ENCODE measurements at regions not wholly inside any gene's neighbourhood (a gene's known extent, or its start where the extent isn't known, plus 50 kb on each side); places are given as distances from the start of the nearest gene placed in this dataset.

- no peak for DNase-seq (ENCODE audit: low read depth, low spot score)
Observed at GRCh38 chr18:37669991-37670534, 104.5 kb upstream of the CELF4 start.

GRCh38 chr18:37668971-37669747 lies 103.6 kb upstream of the CELF4 start:
- DNase-seq (ENCODE audit: low read depth, low spot score), result no peak

- no peak for DNase-seq (ENCODE audit: low read depth, low spot score)
Observed at GRCh38 chr18:37667836-37668235, 102.2 kb upstream of the CELF4 start.

GRCh38 chr18:37666991-37667390 lies 101.4 kb upstream of the CELF4 start:
- DNase-seq (ENCODE audit: low read depth, low spot score), result no peak

- no peak for DNase-seq (ENCODE audit: low read depth, low spot score)
Observed at GRCh38 chr18:37666451-37666850, 100.9 kb upstream of the CELF4 start.

GRCh38 chr18:37665346-37665745 lies 99.7 kb upstream of the CELF4 start:
- DNase-seq (ENCODE audit: low read depth, low spot score), result no peak

GRCh38 chr18:37663446-37663845 lies 97.8 kb upstream of the CELF4 start:
- no peak for DNase-seq (ENCODE audit: low read depth, low spot score)

- DNase-seq (ENCODE audit: low read depth, low spot score), result no peak
Observed at GRCh38 chr18:37662546-37663339, 97.1 kb upstream of the CELF4 start.

- DNase-seq (ENCODE audit: low read depth, low spot score), result no peak
Observed at GRCh38 chr18:37662099-37662498, 96.5 kb upstream of the CELF4 start.

GRCh38 chr18:37661478-37661877 lies 95.9 kb upstream of the CELF4 start:
- no peak for DNase-seq (ENCODE audit: low read depth, low spot score)

- DNase-seq (ENCODE audit: low read depth, low spot score), result no peak
Observed at GRCh38 chr18:37661061-37661460, 95.5 kb upstream of the CELF4 start.

GRCh38 chr18:37660658-37661057 lies 95.1 kb upstream of the CELF4 start:
- no peak for DNase-seq (ENCODE audit: low read depth, low spot score)

GRCh38 chr18:37659906-37660305 lies 94.3 kb upstream of the CELF4 start:
- no peak for DNase-seq (ENCODE audit: low read depth, low spot score)

- no peak for DNase-seq (ENCODE audit: low read depth, low spot score)
Observed at GRCh38 chr18:37658894-37659293, 93.3 kb upstream of the CELF4 start.

GRCh38 chr18:37657493-37657892 lies 91.9 kb upstream of the CELF4 start:
- no peak for DNase-seq (ENCODE audit: low read depth, low spot score)

GRCh38 chr18:37654731-37655369 lies 89.3 kb upstream of the CELF4 start:
- no peak for DNase-seq (ENCODE audit: low read depth, low spot score)

- no peak for DNase-seq (ENCODE audit: low read depth, low spot score)
Observed at GRCh38 chr18:37654034-37654433, 88.4 kb upstream of the CELF4 start.

GRCh38 chr18:37653618-37654017 lies 88.0 kb upstream of the CELF4 start:
- DNase-seq (ENCODE audit: low read depth, low spot score), result no peak

GRCh38 chr18:37649930-37650329 lies 84.3 kb upstream of the CELF4 start:
- DNase-seq (ENCODE audit: low read depth, low spot score), result no peak

GRCh38 chr18:37649416-37649815 lies 83.8 kb upstream of the CELF4 start:
- no peak for DNase-seq (ENCODE audit: low read depth, low spot score)

- DNase-seq (ENCODE audit: low read depth, low spot score), result no peak
Observed at GRCh38 chr18:37641573-37641972, 76.0 kb upstream of the CELF4 start.

GRCh38 chr18:37640504-37640903 lies 74.9 kb upstream of the CELF4 start:
- no peak for DNase-seq (ENCODE audit: low read depth, low spot score)
